A549 (cell line): ENCODE measurements at regions not wholly inside any gene's neighbourhood (a gene's known extent, or its start where the extent isn't known, plus 50 kb on each side); places are given as distances from the start of the nearest gene placed in this dataset.

Experiments used
- ATAC-seq, 2 experiments: fragments of 200-7000 bp in 1 of 2; fragments of >200 bp in 1 of 2; cut with Nextera tagmentation in 1 of 2; cut with Tn5 transposase in 1 of 2; 3 replicates each; pipeline versions ENCODE4 v1.8.0 to v1.9.1; 2018 to 2020; ENCODE audit warnings: mild to moderate bottlenecking in 1 of 2, moderate library complexity in 1 of 2
- CTCF ChIA-PET: fragments of 300-600 bp; sonication (Branson Sonifier 250); formaldehyde crosslinking; extraction: SDS; loops from one replicate; lab custom pipeline; 2021; ENCODE audit warnings: antibody characterized with exemption, inconsistent platforms; lab: Yijun Ruan, JAX
- POLR2A ChIA-PET: fragments of 350-600 bp; formaldehyde crosslinking; extraction: SDS; loops from one replicate; lab custom pipeline; 2021; ENCODE audit warnings: antibody characterized with exemption, inconsistent platforms; lab: Yijun Ruan, JAX
- DNase-seq, 2 experiments: peaks; one replicate each; pipeline versions ENCODE4 v3.0.0 to v3.0.0-alpha.2; 2011 to 2016; ENCODE audit warnings: low read depth in 1 of 2, low spot score in 1 of 2
- FAIRE-seq: peaks from 2 replicates; lab custom pipeline; 2011; peaks lifted over from hg19 to GRCh38; lab: Jason Lieb, UNC
- H3K27ac ChIP-seq, 2 experiments: fragments of >200 bp; sonication (Bioruptor Twin); formaldehyde crosslinking; 3 replicates each; pipeline ENCODE4 v1.5.1; 2016 to 2017
- H3K4me1 ChIP-seq: fragments of >200 bp; sonication (Bioruptor Twin); formaldehyde crosslinking; 3 replicates; pipeline ENCODE4 v1.6.1; 2016
- H3K4me2 ChIP-seq: fragments of >200 bp; sonication (Bioruptor Twin); formaldehyde crosslinking; 3 replicates; pipeline ENCODE4 v1.6.1; 2016
- H3K4me3 ChIP-seq: fragments of >200 bp; sonication (Bioruptor Twin); formaldehyde crosslinking; 3 replicates; pipeline ENCODE4 v1.5.1; 2016
- H3K9me3 ChIP-seq: fragments of >200 bp; sonication (Bioruptor Twin); formaldehyde crosslinking; 3 replicates; pipeline ENCODE4 v1.6.1; 2016
- CEBPB ChIP-seq, 2 experiments: fragments of >200 bp in 1 of 2; sonication (Bioruptor Twin) in 1 of 2; formaldehyde crosslinking in 1 of 2; IDR thresholded peaks; 2 replicates each; pipeline ENCODE4 v1.6.1; 2012 to 2016
- CHD2 ChIP-seq: fragments of 150-350 bp; IDR thresholded peaks from 2 replicates; pipeline ENCODE4 v1.6.1; 2014; ENCODE audit warnings: low read length; ENCODE audit not compliant: partially characterized antibody
- EHMT2 ChIP-seq: fragments of 200-600 bp; sonication (generic); IDR thresholded peaks from 2 replicates; pipeline ENCODE4 v1.6.1; 2016; ENCODE audit warnings: antibody characterized with exemption, low read depth, mild to moderate bottlenecking, moderate library complexity
- EP300 ChIP-seq, 2 experiments: fragments of >200 bp; sonication (Bioruptor Twin); formaldehyde crosslinking; IDR thresholded peaks; 2 replicates in 1 of 2; 3 replicates in 1 of 2; pipeline ENCODE4 v1.6.1; 2016 to 2017
- FOSL2 ChIP-seq, 2 experiments: fragments of 450-650 bp in 1 of 2; fragments of >200 bp in 1 of 2; sonication (Bioruptor Twin) in 1 of 2; formaldehyde crosslinking; IDR thresholded peaks; 2 replicates each; pipeline versions ENCODE4 v1.5.0 to v1.6.1; 2016 to 2020; ENCODE audit warnings: mild to moderate bottlenecking in 1 of 2, moderate library complexity in 1 of 2
- GATA3 ChIP-seq: IDR thresholded peaks from 2 replicates; pipeline ENCODE4 v1.6.1; 2012; ENCODE audit warnings: borderline replicate concordance
- HEYL ChIP-seq: fragments of 250-450 bp; sonication (Bioruptor Pico); IDR thresholded peaks from 2 replicates; pipeline ENCODE4 v1.8.0; 2021; ENCODE audit warnings: mild to moderate bottlenecking, moderate library complexity
- JUN ChIP-seq, 2 experiments: fragments of >200 bp; sonication (Bioruptor Twin); formaldehyde crosslinking; IDR thresholded peaks; 2 replicates in 1 of 2; 3 replicates in 1 of 2; pipeline ENCODE4 v1.6.1; 2016 to 2017
- JUNB ChIP-seq: fragments of >200 bp; sonication (Bioruptor Twin); formaldehyde crosslinking; IDR thresholded peaks from 2 replicates; pipeline ENCODE4 v1.6.1; 2016
- MAFK ChIP-seq: fragments of 450-650 bp; IDR thresholded peaks from 2 replicates; pipeline ENCODE4 v1.6.1; 2014; ENCODE audit not compliant: partially characterized antibody
- NPAS2 ChIP-seq: fragments of 250-450 bp; sonication (Bioruptor Pico); IDR thresholded peaks from 2 replicates; pipeline ENCODE4 v1.8.0; 2022; ENCODE audit warnings: mild to moderate bottlenecking, moderate library complexity, borderline replicate concordance
- POLR2A ChIP-seq: IDR thresholded peaks from 2 replicates; pipeline ENCODE4 v1.6.1; 2012; ENCODE audit warnings: mild to moderate bottlenecking, low read length
- POLR2AphosphoS2 ChIP-seq: conservative IDR thresholded peaks from 2 replicates; pipeline ENCODE4 v1.6.1; 2012; ENCODE audit warnings: low read length, improper control_type of control experiment, inconsistent platforms
- RAD21 ChIP-seq, 2 experiments: fragments of >200 bp in 1 of 2; sonication (Bioruptor Twin) in 1 of 2; formaldehyde crosslinking in 1 of 2; IDR thresholded peaks in 1 of 2; conservative IDR thresholded peaks in 1 of 2; 2 replicates in 1 of 2; 3 replicates in 1 of 2; pipeline ENCODE4 v1.6.1; 2012 to 2018; ENCODE audit warnings: inconsistent platforms in 1 of 2
- RNF2 ChIP-seq: fragments of 200-600 bp; sonication (generic); IDR thresholded peaks from 2 replicates; pipeline ENCODE4 v1.6.1; 2016; ENCODE audit warnings: low read depth, mild to moderate bottlenecking, antibody characterized with exemption, moderate library complexity, borderline replicate concordance
- SMC3 ChIP-seq: fragments of >200 bp; sonication (Bioruptor Twin); formaldehyde crosslinking; IDR thresholded peaks from 3 replicates; pipeline ENCODE4 v1.6.1; 2018; ENCODE audit warnings: inconsistent platforms
- WGBS: methylation state at CpG from one replicate; pipeline ENCODE4 v1.1.6; 2017; ENCODE audit errors: missing lambda C conversion rate; 5-methylcytosine and 5-hydroxymethylcytosine counted together
- TF ChIP-seq, protein P1 (sequence below): IDR thresholded peaks from 2 replicates; pipeline ENCODE4 v1.6.1; 2012
- TF ChIP-seq, protein P2 (sequence below): fragments of 450-650 bp; IDR thresholded peaks from 2 replicates; pipeline ENCODE4 v1.6.1; 2014; ENCODE audit warnings: antibody characterized with exemption
- TF ChIP-seq, protein P3 (sequence below): fragments of >200 bp; sonication (Bioruptor Twin); formaldehyde crosslinking; IDR thresholded peaks from 2 replicates; pipeline ENCODE4 v1.6.1; 2016
- TF ChIP-seq, protein P4 (sequence below): fragments of 250-450 bp; sonication (Bioruptor Pico); IDR thresholded peaks from 2 replicates; pipeline ENCODE4 v1.5.0; 2020; ENCODE audit warnings: low read depth, mild to moderate bottlenecking, moderate library complexity
- TF ChIP-seq, protein P5 (sequence below): fragments of >200 bp; sonication (Bioruptor Twin); formaldehyde crosslinking; IDR thresholded peaks from 3 replicates; pipeline ENCODE4 v1.6.1; 2016
- TF ChIP-seq, protein P6 (sequence below): IDR thresholded peaks from 2 replicates; pipeline ENCODE4 v1.6.1; 2012

DNA sequence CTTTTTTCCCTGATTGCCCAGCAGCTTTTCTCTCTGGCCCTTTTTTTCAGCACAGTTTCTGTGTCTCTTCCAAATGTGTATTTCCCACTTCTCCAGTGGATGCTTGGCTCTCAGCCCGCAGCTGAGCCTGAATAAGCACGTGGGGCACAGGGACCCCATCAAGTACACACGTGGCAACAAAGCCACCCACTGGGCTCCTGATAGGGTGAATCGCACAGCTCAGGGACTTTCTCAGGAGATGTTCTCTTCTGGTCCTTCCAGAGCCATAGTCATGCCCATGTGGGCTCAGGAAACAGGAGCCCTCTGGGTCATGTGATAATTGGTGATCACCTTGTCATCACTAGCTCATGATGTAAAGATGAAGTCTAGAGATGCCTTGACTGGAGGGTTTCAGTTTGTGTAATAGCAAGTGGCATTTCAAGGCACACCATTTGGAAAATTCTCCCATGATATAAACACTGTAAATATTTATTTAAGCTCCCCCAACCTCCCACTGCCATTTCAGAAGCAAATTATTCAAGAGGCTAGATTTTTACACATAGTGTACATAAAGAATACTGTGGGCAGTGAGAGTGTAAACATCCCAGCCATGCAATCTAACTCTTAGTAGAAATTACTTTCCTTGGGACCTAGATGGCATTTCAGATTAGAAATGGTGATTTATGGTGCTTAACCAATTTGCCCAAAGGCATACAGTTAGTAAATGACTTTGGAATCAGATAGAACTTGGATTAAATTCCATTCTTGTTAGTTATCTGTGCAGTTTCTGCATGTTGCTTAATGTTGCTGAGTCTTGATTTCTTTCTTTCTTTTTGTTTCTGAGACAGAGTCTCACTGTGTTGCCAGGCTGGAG is 597.5 kb downstream of the SLC4A3 start:
- TF ChIP-seq FOSL2 (IDR thresholded peaks at IDR 0.05) (peak; percentile 43; the same call in 1 of the 2 replicates), FOSL2 (CRISPR knock-in tag; IDR thresholded peaks at IDR 0.05) (peak; percentile 59), POLR2AphosphoS2 (no peak), GATA3 (peak; percentile 99), POLR2A (no peak), MAFK (peak; percentile 81), CHD2 (no peak), EP300 (IDR thresholded peaks at IDR 0.05) (peak; percentile 76 to 77; a peak in 4 of 5 replicates), EHMT2 (no peak), HEYL (no peak), CEBPB (IDR thresholded peaks at IDR 0.05) (peak; percentile 70 to 81), SMC3 (peak; percentile 41; the same call in 1 of the 3 replicates), JUNB (peak; percentile 83), RAD21 (conservative IDR thresholded peaks at IDR 0.05 in 1 of 2, IDR thresholded peaks at IDR 0.05 in 1 of 2) (peak; percentile 38 to 59; a peak in 4 of 5 replicates), JUN (IDR thresholded peaks at IDR 0.05) (peak; percentile 79 to 82; a peak in 4 of 5 replicates)
- TF ChIP-seq, protein P1, sequence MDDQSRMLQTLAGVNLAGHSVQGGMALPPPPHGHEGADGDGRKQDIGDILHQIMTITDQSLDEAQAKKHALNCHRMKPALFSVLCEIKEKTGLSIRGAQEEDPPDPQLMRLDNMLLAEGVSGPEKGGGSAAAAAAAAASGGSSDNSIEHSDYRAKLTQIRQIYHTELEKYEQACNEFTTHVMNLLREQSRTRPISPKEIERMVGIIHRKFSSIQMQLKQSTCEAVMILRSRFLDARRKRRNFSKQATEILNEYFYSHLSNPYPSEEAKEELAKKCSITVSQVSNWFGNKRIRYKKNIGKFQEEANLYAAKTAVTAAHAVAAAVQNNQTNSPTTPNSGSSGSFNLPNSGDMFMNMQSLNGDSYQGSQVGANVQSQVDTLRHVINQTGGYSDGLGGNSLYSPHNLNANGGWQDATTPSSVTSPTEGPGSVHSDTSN: peak; percentile 54; the same call in 1 of the 2 replicates
- TF ChIP-seq, protein P2, sequence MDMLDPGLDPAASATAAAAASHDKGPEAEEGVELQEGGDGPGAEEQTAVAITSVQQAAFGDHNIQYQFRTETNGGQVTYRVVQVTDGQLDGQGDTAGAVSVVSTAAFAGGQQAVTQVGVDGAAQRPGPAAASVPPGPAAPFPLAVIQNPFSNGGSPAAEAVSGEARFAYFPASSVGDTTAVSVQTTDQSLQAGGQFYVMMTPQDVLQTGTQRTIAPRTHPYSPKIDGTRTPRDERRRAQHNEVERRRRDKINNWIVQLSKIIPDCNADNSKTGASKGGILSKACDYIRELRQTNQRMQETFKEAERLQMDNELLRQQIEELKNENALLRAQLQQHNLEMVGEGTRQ: peak; percentile 64
- TF ChIP-seq, protein P3, sequence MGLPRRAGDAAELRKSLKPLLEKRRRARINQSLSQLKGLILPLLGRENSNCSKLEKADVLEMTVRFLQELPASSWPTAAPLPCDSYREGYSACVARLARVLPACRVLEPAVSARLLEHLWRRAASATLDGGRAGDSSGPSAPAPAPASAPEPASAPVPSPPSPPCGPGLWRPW: peak; percentile 43; the same call in 1 of the 2 replicates
- TF ChIP-seq, protein P4, sequence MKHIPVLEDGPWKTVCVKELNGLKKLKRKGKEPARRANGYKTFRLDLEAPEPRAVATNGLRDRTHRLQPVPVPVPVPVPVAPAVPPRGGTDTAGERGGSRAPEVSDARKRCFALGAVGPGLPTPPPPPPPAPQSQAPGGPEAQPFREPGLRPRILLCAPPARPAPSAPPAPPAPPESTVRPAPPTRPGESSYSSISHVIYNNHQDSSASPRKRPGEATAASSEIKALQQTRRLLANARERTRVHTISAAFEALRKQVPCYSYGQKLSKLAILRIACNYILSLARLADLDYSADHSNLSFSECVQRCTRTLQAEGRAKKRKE (CRISPR knock-in tag): no peak
- TF ChIP-seq, protein P5, sequence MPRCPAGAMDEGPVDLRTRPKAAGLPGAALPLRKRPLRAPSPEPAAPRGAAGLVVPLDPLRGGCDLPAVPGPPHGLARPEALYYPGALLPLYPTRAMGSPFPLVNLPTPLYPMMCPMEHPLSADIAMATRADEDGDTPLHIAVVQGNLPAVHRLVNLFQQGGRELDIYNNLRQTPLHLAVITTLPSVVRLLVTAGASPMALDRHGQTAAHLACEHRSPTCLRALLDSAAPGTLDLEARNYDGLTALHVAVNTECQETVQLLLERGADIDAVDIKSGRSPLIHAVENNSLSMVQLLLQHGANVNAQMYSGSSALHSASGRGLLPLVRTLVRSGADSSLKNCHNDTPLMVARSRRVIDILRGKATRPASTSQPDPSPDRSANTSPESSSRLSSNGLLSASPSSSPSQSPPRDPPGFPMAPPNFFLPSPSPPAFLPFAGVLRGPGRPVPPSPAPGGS: peak; percentile 90; the same call in 2 of the 3 replicates
- TF ChIP-seq, protein P6, sequence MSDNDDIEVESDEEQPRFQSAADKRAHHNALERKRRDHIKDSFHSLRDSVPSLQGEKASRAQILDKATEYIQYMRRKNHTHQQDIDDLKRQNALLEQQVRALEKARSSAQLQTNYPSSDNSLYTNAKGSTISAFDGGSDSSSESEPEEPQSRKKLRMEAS: peak; percentile 44
- DNase-seq: peak in 1 of 2 experiments; percentile 80
- Histone ChIP-seq H3K27ac (peak overlapping the region; percentile 80 to 81; a peak in 5 of 6 replicates), H3K9me3 (no peaks in the 10 kb centered on the region), H3K4me1 (peaks cover 55% of the 10 kb centered on the region), H3K4me2 (peak overlapping the region; percentile 48), H3K4me3 (no peak overlapping the region)
- peak; percentile 15 to 46; a peak in 5 of 6 replicates for ATAC-seq
- no peak for FAIRE-seq
- 33% methylated on average over 4 of the region's 4 CpGs for WGBS
- ChIA-PET POLR2A (no interaction called here), CTCF (interaction anchor here (1.3 kb wide), 1 partner anchor 38 kb away, joined by 3 read pairs; no protein-coding TSS in a partner anchor)

DNA sequence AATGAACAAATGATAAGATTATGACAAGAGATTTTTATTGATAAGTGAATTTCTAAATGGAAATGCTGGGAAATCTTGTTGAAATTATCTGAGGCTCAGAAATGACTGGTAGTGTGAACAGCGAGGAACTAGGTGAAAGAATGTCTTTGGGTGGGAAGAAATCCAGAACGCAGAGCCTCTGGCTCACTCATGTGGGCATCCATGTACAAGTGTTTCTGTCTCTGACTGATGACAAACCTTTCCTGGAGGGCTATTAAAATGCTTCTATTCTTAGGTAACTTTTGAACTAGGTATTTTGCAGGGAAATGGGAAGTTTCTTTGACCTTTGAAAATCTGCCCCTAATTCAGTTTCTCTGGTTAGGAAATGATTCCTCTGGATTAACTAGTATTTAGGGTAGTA is 598.6 kb downstream of the SLC4A3 start:
- ChIA-PET CTCF (interaction anchor here (1.3 kb wide), 1 partner anchor 39 kb away, joined by 3 read pairs; no protein-coding TSS in a partner anchor), POLR2A (no interaction called here)
- TF ChIP-seq NPAS2 (CRISPR knock-in tag): no peak
- TF ChIP-seq RNF2: no peak
- no peak for TF ChIP-seq GATA3
- Histone ChIP-seq H3K9me3 (no peaks in the 10 kb centered on the region), H3K4me1 (peaks cover 66% of the 10 kb centered on the region), H3K27ac (peak overlapping the region; percentile 80 to 81), H3K4me3 (no peak overlapping the region), H3K4me2 (peak overlapping the region; percentile 48)
- 98% methylated on average over 2 of the region's 2 CpGs for WGBS
- no peak for FAIRE-seq
- ATAC-seq: no peak
- no peak for DNase-seq
